ENCODE measurements at regions not wholly inside any gene's neighbourhood (a gene's known extent, or its start where the extent isn't known, plus 50 kb on each side); places are given as distances from the start of the nearest gene placed in this dataset.
"Not testable (repeated sequence)": the region's sequence is repeated elsewhere in the genome, so short reads cannot be mapped to it uniquely, and the experiment has no call there.

DNA sequence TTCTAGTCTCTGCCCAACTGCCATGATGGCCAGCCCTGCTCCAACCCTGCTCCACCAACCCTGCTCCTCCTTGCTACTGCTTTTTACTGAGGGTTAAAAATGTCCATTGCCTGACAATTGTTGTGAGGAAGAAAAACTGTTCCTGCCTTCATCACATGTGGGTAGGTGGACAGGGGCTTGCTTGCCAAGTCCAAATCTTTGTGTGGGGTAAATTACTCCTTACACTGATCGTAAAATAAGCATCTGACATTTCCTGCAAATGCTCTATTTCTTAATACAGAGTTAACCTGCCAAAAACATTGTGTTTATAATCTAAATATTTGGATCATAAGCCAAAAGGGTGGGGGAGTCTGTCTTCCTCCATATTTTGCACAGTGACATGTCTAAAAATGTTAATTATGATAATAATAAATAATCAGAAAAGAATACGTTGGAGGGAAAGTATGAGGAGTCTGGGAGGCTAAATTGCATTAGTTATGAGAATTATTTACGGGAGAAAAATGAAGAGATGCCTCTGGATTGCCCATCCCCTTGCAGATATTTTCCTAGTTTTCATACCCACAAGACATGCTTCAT, 242.5 kb upstream of the TBL1XR1 start:
- DNase-seq = no peak

GRCh38 chr3:177440456-177441104, 243.3 kb upstream of the TBL1XR1 start:
- DNase-seq = no peak

GRCh38 chr3:177441276-177441812, 244.1 kb upstream of the TBL1XR1 start:
- no peak for DNase-seq

DNA sequence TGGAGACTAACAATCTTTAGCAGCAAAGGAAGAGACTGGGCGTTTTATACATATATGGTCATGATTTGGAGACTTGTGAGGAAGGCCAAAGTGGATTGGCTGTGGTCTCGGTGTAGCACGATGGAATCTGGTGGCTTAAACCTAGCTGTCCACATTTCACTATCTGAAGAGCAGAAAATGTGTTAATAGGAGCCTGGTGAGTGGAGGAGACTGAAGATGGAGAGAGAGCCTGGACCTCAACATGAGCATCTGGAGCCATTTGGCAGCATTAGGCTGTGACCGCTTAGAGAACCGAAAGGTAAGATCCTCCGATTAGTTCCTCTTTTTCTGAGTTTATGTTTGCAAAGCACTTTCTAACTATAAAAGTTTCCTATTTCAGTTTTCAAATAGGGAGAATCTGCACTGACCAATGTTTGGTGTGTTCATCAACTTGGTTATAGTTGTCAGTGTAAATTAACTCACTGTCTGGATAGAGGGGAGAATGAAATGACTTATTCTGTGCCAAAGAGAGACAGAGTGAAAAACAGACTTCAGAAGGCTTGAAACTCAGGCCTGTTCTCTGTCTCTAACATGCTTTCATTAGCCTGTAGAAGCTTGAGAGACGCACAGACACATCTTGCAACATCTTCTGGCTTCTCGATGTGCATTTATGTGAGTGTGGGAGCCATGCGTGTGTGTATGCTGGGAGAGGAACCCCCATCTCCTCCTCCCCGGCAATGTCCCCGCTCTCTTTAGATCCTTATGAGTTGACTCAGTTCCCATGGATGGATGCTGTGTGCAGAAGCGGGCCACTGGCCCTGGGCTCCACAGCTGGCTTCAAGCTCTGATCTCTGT, 244.7 kb upstream of the TBL1XR1 start:
- DNase-seq = peak; percentile 15 to 46

GRCh38 chr3:177443469-177443868, 246.2 kb upstream of the TBL1XR1 start:
- DNase-seq = no peak

DNA sequence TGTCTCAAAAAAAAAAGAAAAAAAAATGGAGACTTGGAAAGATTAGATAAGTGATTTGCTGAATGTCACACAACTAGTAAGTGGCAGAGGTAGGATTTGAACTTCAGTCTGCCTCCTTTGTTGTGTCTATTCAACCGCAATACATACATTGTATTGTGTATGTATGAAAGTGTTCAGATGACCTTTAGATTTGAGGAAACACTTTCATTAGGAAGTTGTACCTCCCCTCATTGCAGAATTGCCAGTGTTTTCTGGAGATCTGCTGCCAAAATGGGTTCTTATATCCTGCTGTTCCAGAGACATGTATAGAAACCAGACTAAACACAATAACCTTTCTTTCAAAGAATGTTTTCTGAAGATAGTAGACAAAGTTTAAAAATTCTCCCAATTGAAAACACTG, 247.4 kb upstream of the TBL1XR1 start:
- DNase-seq = no peak

DNA sequence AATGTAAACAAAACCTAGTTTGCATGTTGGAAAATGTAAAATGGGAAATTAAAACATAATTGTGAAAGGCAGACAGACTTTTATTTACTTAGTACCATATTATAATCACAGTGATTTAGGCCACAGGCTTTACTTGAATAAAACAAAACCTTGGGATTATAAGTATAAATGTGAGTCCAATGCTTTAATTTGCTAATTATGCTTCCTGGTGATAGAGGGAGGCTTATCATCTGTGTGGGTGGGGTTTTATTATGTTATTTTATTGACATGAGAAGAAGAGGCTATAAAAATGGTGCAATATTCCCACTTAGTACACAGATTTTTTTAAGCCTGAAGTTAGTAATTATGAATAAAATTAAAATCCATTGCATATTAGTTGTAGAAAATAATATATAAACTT, 248.3 kb upstream of the TBL1XR1 start:
- DNase-seq = no peak

DNA sequence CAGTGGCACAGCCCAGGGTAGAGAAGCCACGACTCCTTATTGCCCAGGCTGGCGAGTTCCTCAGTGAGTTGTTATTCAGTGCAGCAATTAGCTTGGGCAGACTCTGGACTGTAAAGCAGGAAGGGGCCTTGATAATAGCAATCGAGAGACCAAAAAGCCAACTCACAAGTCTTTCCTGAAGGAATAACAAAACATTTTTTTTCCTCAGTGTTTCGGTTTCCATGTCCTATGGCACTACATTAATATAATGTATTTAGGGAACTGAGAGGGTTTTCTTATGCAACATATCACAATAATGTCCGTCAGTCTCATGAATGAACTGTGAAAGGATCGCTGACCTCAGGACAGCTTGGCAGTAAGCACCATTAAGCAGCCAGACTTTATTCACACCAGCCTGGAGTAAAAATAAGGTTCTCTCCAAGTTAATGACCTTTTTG, 248.9 kb upstream of the TBL1XR1 start:
- no peak for DNase-seq

- no peak for DNase-seq
Measured at GRCh38 chr3:177447938-177448337, 250.7 kb upstream of the TBL1XR1 start.

DNA sequence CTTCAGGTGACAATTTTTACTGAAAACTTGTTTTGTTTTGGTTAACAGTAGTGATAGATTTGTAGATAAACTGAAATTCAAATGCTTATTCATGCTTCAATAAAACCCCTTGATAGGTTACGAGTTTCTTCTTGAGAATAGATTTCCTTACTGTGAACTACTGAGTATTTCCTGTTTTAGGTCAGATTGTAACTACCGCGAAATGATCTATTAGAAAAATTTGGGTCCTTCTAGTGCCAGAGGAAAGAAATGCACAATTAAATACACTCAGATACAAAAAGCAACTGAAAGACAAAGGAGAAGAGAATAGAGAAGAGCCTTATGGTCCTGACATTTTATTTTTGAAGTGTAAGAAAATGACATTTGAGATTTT, 251.7 kb upstream of the TBL1XR1 start:
- DNase-seq = peak; percentile 25 to 26

DNA sequence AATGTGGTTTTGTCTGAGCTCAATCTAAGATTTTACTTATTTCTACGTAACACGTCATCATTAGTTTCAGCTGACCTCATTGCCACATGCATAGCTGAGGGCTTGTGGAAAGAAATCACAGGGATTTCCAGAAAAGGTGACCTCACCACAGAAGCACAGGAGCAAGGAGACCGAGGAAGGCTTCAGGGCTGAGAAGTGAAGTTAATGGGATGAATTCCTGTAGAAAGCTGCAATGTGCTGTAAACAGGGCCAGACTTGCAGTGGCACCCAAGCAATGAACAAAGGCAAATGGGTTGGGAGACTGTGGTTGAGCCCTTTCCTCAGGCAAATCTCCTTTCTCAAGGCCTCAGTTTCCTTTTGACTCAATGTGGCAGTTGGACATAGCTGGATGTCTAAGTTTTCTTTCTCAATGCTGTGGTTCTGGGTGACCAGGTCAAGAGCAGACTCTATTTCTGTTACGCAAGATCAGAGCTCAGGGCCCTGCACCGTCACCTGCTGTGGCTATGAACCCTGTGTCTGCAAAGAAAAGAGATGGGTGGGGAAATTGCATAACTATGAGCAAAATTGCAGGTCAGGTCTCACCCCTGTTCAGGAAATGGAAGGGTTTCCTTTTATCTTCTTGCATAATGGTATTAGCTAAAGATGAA, 252.2 kb upstream of the TBL1XR1 start:
- peak; percentile 42 to 70 for DNase-seq

DNA sequence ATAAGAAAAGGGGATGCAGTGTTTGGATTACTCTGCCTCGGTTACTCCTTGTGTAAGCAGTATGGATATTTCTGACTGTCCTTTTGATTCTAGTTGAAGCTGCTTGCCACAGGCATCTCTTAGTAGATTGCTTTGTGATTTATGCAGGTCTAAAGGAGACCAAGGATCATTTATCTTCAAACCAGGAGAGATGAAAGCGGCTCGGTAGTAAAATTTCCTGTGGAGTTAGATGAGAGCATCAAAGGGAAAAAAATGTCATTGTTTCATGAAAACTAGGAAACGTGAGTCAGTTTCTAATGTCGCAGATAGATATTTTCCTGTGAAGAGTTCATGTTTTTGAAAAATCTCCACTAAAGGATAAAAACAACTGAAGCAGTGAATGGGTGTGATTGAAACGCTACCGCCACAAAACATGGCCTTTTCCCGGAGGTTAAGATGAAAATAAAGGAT, 254.0 kb upstream of the TBL1XR1 start:
- DNase-seq = no peak

DNA sequence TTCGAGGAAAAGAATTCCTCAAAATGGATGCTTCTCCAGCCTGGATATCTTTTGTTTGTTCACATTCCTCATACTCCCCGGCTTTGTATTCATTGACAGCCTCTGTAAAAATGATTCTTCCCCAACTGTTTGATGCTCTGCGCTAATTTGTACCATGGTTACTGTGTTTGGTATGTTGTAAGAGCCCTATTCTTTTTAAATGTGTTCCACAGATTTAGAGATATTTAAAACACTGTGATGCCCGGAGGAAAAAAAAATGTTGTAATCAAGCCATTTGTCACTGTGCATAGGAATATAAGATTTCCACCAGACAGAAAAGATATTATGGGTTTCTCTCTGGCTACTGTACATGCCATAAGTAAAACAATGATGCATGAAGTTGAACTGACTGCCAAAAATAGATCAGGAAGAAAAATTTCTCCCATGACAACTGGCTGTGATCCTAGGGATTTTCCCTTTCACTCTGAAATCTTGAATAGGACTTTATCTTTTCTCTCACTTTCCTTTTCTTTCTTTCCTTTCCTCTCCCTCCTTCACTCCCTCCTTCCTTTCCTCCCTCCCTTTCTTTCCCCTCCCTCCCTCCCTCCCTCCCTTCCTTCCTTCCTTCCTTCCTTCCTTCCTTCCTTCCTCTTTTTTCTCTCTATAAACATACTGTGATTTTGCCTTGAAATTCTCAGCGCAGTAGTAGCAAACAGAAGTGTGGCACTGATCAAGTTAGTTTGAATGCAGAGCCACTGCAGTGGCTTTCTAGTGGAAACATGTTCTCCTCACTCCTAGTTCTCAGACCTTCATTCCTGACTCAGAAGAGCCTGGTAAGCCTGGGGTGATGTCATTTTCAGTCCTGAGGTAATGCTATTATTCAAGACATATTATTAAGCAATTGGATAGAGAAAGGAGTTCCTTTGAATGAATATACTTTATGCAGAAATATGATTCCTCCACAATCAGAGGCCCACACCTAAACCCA, 254.9 kb upstream of the TBL1XR1 start:
- no peak for DNase-seq

DNA sequence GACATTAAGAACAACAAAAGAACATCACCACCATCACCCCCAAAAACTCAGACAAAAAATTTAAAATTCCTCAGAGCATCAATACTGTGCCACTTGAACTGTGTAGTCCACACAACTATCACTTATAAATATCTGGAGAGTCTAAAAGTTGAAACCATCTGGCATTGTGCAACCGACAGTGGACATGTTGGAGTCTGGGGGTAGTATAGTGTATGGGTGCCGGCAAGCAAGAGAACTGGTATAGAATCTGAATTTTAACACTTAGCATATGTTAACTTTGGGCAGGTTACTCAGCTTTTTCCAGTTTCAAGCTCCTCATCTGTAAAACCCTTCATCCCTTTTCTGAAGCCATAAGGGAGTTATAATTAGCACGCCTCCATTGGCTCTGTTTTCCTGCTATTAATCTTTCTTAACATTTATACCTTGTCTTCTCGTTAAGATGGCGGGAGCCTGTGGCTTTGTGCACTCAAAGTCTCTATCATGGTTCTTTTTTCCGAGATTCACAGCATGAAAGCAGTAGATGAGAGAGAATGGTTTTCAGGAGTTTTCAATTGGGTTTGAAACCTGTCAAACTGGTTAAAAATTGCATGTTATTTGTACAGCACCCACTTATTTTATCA, 255.7 kb upstream of the TBL1XR1 start:
- no peak for DNase-seq

DNA sequence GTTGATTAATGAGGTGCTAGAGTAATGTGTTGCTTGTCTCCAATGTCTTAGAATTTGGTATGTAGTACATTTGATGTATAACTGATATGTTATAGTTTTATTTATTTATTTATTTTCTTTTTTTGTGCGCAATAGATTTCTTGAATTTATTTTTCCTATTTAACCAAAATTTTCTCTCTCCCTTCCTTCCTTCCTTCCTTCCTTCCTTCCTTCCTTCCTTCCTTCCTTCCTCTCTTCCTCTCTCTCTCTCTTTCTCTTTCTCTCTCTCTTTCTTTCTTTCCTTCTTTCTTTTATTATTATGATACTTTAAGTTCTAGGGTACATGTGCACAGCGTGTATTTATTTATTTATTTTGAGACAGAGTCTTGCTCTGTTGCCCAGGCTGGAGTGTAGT, 256.2 kb upstream of the TBL1XR1 start:
- no peak for DNase-seq

DNA sequence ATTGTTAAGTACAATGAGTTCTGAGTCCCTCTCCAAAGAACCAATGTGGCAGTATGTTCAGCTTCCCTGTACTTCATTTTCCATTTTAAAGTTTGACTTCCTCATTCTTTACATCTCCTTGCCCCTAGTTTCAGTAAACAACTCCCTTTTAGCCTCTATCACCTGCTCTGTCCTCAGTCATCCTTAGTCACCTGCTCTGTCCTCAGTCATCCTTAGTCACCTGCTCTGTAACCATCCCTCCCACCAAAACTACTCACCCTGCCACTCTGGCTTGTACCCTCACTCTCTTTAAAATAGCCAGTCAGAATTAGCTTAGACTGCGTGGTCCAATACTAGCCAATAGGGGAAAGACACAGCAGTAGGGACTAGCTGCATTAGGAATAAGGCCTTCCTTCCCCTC, 259.9 kb upstream of the TBL1XR1 start:
- peak; percentile 26 to 31 for DNase-seq

GRCh38 chr3:177459401-177459800, 262.1 kb upstream of the TBL1XR1 start:
- no peak for DNase-seq

DNA sequence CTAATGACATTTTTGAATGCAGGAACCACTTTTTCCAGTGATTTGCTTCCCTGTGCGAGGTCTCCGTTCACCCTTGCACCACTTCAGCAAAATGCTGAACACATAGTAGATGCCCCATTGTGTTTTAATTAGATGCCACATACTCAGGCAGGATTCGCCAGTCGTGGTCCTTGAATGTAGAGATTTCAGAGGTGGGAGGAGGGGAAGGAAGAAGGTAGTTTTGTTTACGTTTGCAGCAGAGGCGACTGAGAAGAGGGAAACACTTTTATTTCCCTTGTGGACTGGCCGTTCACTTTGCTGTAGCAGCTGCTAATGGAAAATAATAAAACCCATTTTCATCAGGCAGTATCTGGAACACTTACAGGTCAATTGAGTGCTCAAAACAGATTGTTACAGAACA, 262.8 kb upstream of the TBL1XR1 start:
- no peak for DNase-seq

GRCh38 chr3:177461765-177462164, 264.5 kb upstream of the TBL1XR1 start:
- DNase-seq = no peak

DNA sequence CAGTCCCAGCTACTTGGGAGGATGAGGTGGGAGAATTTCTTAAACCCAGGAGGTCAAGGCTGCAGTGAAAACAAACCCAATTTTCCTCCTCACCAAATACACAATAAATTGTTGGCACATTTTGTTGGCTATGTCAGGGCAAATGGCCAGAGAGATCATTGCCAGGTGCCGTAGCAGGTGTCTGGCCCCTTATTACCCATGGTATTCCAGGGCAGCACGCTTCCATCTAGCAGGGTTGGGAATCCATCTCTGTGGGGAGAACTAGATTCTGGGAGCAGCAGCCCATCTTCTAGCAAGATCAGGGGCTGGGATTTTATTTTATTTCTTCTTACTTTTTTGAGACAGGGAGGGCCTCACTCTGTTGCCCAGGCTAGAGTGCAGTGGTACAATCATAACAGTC, 266.1 kb upstream of the TBL1XR1 start:
- not testable (repeated sequence) for DNase-seq

GRCh38 chr3:177463863-177464262, 266.6 kb upstream of the TBL1XR1 start:
- DNase-seq = no peak

Data from Kasumi-1 (cell line).